DND-41 (cell line): ENCODE measurements at regions not wholly inside any gene's neighbourhood (a gene's known extent, or its start where the extent isn't known, plus 50 kb on each side); places are given as distances from the start of the nearest gene placed in this dataset.

Source experiments
- ATAC-seq: fragments of 200-7000 bp; cut with Tn5 transposase; 3 replicates; pipeline ENCODE4 v1.9.1; 2021; ENCODE audit warnings: low read depth; ENCODE audit not compliant: insufficient read depth
- DNase-seq: peaks from one replicate; pipeline ENCODE4 v3.0.0-alpha.2; 2020
- H2AFZ ChIP-seq: 2 replicates; pipeline ENCODE4 v1.6.0; 2012; ENCODE audit warnings: low read depth, low read length
- H3K27ac ChIP-seq: 2 replicates; pipeline ENCODE4 v1.5.1; 2012; ENCODE audit warnings: low read length, inconsistent platforms
- H3K27me3 ChIP-seq: fragments of 200-600 bp; sonication (generic); 2 replicates; pipeline ENCODE4 v1.6.0; 2012; ENCODE audit warnings: low read length, mild to moderate bottlenecking, inconsistent platforms; ENCODE audit not compliant: insufficient read depth, poor library complexity
- H3K36me3 ChIP-seq: 2 replicates; pipeline ENCODE4 v1.5.1; 2012; ENCODE audit warnings: low read length, inconsistent platforms; ENCODE audit not compliant: insufficient read depth
- H3K4me1 ChIP-seq: 2 replicates; pipeline ENCODE4 v1.5.1; 2012; ENCODE audit warnings: mild to moderate bottlenecking, low read length; ENCODE audit not compliant: insufficient read depth
- H3K4me2 ChIP-seq: 2 replicates; pipeline ENCODE4 v1.6.0; 2012; ENCODE audit warnings: mild to moderate bottlenecking, moderate library complexity, low read length, inconsistent platforms; ENCODE audit not compliant: insufficient read depth
- H3K4me3 ChIP-seq, 2 experiments: fragments of 200-600 bp in 1 of 2; shearing (Covaris generic) in 1 of 2; 2 replicates each; pipeline ENCODE4 v1.5.1; 2012 to 2016; ENCODE audit warnings: inconsistent platforms in 2 of 2, low read length in 2 of 2, mild to moderate bottlenecking in 2 of 2, low read depth in 1 of 2, moderate library complexity in 1 of 2
- H3K79me2 ChIP-seq: 2 replicates; pipeline ENCODE4 v1.6.0; 2012; ENCODE audit warnings: low read length, inconsistent platforms; ENCODE audit not compliant: insufficient read depth
- H3K9ac ChIP-seq: 2 replicates; pipeline ENCODE4 v1.6.0; 2012; ENCODE audit warnings: low read depth, mild to moderate bottlenecking, inconsistent platforms, low read length, moderate library complexity
- H3K9me3 ChIP-seq: 2 replicates; pipeline ENCODE4 v1.5.1; 2012; ENCODE audit warnings: low read length, moderate library complexity, mild to moderate bottlenecking, inconsistent platforms; ENCODE audit not compliant: insufficient read depth, severe bottlenecking
- H4K20me1 ChIP-seq: 2 replicates; pipeline ENCODE4 v1.6.0; 2012; ENCODE audit warnings: low read length; ENCODE audit not compliant: insufficient read depth
- EZH2 ChIP-seq: IDR thresholded peaks from 3 replicates; pipeline ENCODE4 v1.6.1; 2012; ENCODE audit warnings: borderline replicate concordance, low read depth, mild to moderate bottlenecking, moderate library complexity, low read length, inconsistent platforms; ENCODE audit not compliant: severe bottlenecking
- TF ChIP-seq, protein P1 (sequence below): IDR thresholded peaks from 2 replicates; pipeline ENCODE4 v1.5.1; 2012; ENCODE audit warnings: borderline replicate concordance, low read length, moderate library complexity, mild to moderate bottlenecking; ENCODE audit not compliant: poor library complexity, severe bottlenecking; ENCODE audit errors: extremely low read depth

DNA sequence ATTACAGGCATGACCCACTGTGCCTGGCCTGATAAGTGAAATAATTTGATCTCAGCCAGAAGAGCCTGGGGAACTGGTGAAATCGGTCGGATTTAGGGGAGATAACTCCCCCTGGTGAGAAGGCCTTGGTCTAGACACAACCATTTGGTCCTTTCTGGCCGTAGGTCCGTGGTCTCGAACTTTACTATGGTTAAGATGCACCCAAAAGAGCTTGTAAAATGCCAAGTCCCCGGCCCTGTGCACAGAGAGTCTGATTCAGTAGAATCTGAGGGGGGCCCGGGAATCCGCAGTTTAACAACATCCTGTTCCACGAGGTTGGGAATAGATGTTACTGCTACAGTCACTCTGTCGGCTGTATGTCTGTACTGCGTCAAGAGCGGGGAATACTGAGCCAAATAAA, 140.7 kb downstream of the C9orf50 start:
- H3K36me3 ChIP-seq: no peaks in the 10 kb centered on the region
- H3K79me2 ChIP-seq: no peaks in the 10 kb centered on the region
- DNase-seq (no peak), ATAC-seq (no peak)
- no peak overlapping the region for H2AFZ ChIP-seq
- H4K20me1 ChIP-seq: no peaks in the 10 kb centered on the region
- no peaks in the 10 kb centered on the region for H3K27me3 ChIP-seq
- no peak overlapping the region for H3K27ac ChIP-seq
- H3K4me3 ChIP-seq: no peak overlapping the region
- H3K9ac ChIP-seq: no peak overlapping the region
- TF ChIP-seq EZH2: no peak
- TF ChIP-seq, protein P1, sequence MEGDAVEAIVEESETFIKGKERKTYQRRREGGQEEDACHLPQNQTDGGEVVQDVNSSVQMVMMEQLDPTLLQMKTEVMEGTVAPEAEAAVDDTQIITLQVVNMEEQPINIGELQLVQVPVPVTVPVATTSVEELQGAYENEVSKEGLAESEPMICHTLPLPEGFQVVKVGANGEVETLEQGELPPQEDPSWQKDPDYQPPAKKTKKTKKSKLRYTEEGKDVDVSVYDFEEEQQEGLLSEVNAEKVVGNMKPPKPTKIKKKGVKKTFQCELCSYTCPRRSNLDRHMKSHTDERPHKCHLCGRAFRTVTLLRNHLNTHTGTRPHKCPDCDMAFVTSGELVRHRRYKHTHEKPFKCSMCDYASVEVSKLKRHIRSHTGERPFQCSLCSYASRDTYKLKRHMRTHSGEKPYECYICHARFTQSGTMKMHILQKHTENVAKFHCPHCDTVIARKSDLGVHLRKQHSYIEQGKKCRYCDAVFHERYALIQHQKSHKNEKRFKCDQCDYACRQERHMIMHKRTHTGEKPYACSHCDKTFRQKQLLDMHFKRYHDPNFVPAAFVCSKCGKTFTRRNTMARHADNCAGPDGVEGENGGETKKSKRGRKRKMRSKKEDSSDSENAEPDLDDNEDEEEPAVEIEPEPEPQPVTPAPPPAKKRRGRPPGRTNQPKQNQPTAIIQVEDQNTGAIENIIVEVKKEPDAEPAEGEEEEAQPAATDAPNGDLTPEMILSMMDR: no peak
- H3K9me3 ChIP-seq: no peaks in the 10 kb centered on the region
- H3K4me2 ChIP-seq: no peak overlapping the region
- H3K4me1 ChIP-seq: no peaks in the 10 kb centered on the region

DNA sequence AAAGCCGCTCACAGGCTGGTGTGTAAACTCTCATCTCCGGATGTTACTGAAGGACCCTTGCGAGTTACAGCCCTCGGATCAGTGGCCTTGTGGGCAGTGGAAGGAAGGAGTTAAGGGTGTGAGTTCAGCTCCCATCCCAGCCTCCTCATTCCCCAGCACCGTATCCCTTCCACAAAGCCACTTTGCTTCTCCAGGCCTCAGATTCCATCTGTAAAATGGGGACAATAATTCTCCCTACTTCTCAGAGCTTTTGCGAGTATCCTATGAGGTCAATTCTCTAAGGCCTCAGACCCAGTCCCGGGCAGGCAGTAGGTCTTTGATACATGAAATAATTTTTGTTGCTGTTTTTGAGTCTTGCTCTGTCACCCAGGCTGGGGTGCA, 141.3 kb downstream of the C9orf50 start:
- no peak overlapping the region for H3K4me2 ChIP-seq
- H3K27me3 ChIP-seq: no peaks in the 10 kb centered on the region
- H3K9ac ChIP-seq: no peak overlapping the region

DNA sequence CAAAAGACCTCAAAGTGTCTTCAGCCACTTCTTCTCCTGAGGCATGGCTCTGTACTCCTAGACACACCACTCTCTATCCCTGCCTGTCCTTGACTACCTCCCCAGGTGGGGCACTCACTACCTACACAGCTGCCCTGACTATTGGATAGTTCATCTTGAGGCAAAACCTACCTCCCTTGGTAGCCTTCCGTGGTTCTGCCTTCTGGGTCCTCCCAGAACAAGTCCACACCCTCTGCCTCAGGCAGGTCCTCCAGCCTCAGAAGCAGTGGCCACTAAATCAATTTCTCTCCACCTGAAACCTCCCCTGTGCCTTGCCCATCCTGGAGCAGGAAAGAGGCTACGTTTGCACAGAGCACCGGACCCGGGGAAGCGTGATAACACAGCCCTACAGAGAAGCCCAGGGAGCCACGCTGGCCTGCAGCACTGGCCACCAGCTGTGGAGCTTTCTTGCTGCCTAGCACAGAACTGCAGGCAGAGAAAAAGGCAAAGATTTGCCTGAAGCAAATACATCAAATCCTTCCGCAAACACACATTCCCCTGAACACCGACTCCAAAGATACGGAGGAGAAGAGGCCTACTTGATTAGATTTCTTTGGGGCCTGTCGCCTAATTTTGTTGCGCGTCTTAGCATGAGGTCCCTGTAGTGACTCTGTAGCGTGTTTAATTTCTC, 141.8 kb downstream of the C9orf50 start:
- Histone ChIP-seq H3K27ac (no peak overlapping the region), H3K4me2 (no peak overlapping the region), H3K4me1 (no peaks in the 10 kb centered on the region)

More for the DNA sequence above, 141.3 kb downstream of the C9orf50 start:
- no peaks in the 10 kb centered on the region for H3K9me3 ChIP-seq
- TF ChIP-seq, protein P1: no peak
- no peak for TF ChIP-seq EZH2
- H3K79me2 ChIP-seq: no peaks in the 10 kb centered on the region
- no peak overlapping the region for H3K27ac ChIP-seq
- no peaks in the 10 kb centered on the region for H4K20me1 ChIP-seq
- no peaks in the 10 kb centered on the region for H3K36me3 ChIP-seq
- no peak for ATAC-seq
- DNase-seq: no peak
- no peak overlapping the region for H3K4me3 ChIP-seq
- H2AFZ ChIP-seq: no peak overlapping the region
- no peaks in the 10 kb centered on the region for H3K4me1 ChIP-seq

More for the DNA sequence above, 141.8 kb downstream of the C9orf50 start:
- TF ChIP-seq, protein P1: no peak
- no peak for TF ChIP-seq EZH2
- Histone ChIP-seq H3K36me3 (no peaks in the 10 kb centered on the region), H3K79me2 (no peaks in the 10 kb centered on the region), H3K9me3 (no peaks in the 10 kb centered on the region), H4K20me1 (no peaks in the 10 kb centered on the region), H3K27me3 (no peaks in the 10 kb centered on the region), H3K4me3 (no peak overlapping the region), H2AFZ (no peak overlapping the region), H3K9ac (no peak overlapping the region)
- no peak for ATAC-seq
- no peak for DNase-seq
